ENCODE measurements at regions not wholly inside any gene's neighbourhood (a gene's known extent, or its start where the extent isn't known, plus 50 kb on each side); places are given as distances from the start of the nearest gene placed in this dataset.

- Histone ChIP-seq H3K4me1 (no peaks in the 10 kb centered on the region), H3K27me3 (no peaks in the 10 kb centered on the region), H3K9me3 (no peaks in the 10 kb centered on the region), H3K4me3 (no peak overlapping the region), H3K27ac (no peak overlapping the region), H3K36me3 (no peaks in the 10 kb centered on the region)
- TF ChIP-seq CTCF (IDR thresholded peaks at IDR 0.05) = no peak
- intact Hi-C loops (cut with DNase I; ENCODE audit: low total_unique reads) = no loop called here
- no peak for DNase-seq
Measured at GRCh38 chr6:71433441-71433840, 144.8 kb downstream of the OGFRL1 start.

- H3K4me1 ChIP-seq = peaks cover 0 to 4% (median 0%) of the 10 kb centered on the region in 4 donors
- no peaks in the 10 kb centered on the region for H3K27me3 ChIP-seq
- intact Hi-C loops (cut with DNase I; ENCODE audit: low total_unique reads) = no loop called here
- peaks cover 0 to 8% (median 0%) of the 10 kb centered on the region in 3 donors for H3K9me3 ChIP-seq
- H3K36me3 ChIP-seq = no peaks in the 10 kb centered on the region
- no peak for TF ChIP-seq CTCF (IDR thresholded peaks at IDR 0.05)
- H3K27ac ChIP-seq = no peak overlapping the region
- no peak for DNase-seq
- no peak overlapping the region for H3K4me3 ChIP-seq
Measured at GRCh38 chr6:71444222-71444621, 155.6 kb downstream of the OGFRL1 start.

GRCh38 chr6:71446057-71446456 is 157.4 kb downstream of the OGFRL1 start:
- Histone ChIP-seq H3K27ac (no peak overlapping the region), H3K4me1 (peaks cover 0 to 4% (median 0%) of the 10 kb centered on the region in 4 donors), H3K27me3 (no peaks in the 10 kb centered on the region), H3K9me3 (no peaks in the 10 kb centered on the region), H3K36me3 (no peaks in the 10 kb centered on the region), H3K4me3 (no peak overlapping the region)
- no peak for DNase-seq
- intact Hi-C loops (cut with DNase I; ENCODE audit: low total_unique reads) = no loop called here
- no peak for TF ChIP-seq CTCF (IDR thresholded peaks at IDR 0.05)

GRCh38 chr6:71446470-71446869 is 157.9 kb downstream of the OGFRL1 start:
- Histone ChIP-seq H3K4me3 (no peak overlapping the region), H3K4me1 (peaks cover 0 to 4% (median 0%) of the 10 kb centered on the region in 4 donors), H3K27me3 (no peaks in the 10 kb centered on the region), H3K36me3 (no peaks in the 10 kb centered on the region), H3K27ac (no peak overlapping the region), H3K9me3 (no peaks in the 10 kb centered on the region)
- no peak for DNase-seq
- intact Hi-C loops (cut with DNase I; ENCODE audit: low total_unique reads) = no loop called here
- TF ChIP-seq CTCF (IDR thresholded peaks at IDR 0.05) = no peak

- H3K36me3 ChIP-seq = no peaks in the 10 kb centered on the region
- no peak for DNase-seq
- intact Hi-C loops (cut with DNase I; ENCODE audit: low total_unique reads) = no loop called here
- H3K4me3 ChIP-seq = no peak overlapping the region
- H3K27me3 ChIP-seq = no peaks in the 10 kb centered on the region
- H3K9me3 ChIP-seq = no peaks in the 10 kb centered on the region
- H3K4me1 ChIP-seq = no peaks in the 10 kb centered on the region
- no peak for TF ChIP-seq CTCF (IDR thresholded peaks at IDR 0.05)
- no peak overlapping the region for H3K27ac ChIP-seq
Measured at GRCh38 chr6:71452697-71453370, 164.2 kb downstream of the OGFRL1 start.

- intact Hi-C loops (cut with DNase I; ENCODE audit: low total_unique reads) = no loop called here
Measured at GRCh38 chr6:71453371-71453706, 164.7 kb downstream of the OGFRL1 start.

More at GRCh38 chr6:71453371-71453706, 164.7 kb downstream of the OGFRL1 start:
- H3K9me3 ChIP-seq = no peaks in the 10 kb centered on the region
- H3K4me3 ChIP-seq = no peak overlapping the region
- no peaks in the 10 kb centered on the region for H3K36me3 ChIP-seq
- no peaks in the 10 kb centered on the region for H3K27me3 ChIP-seq
- no peak for TF ChIP-seq CTCF (IDR thresholded peaks at IDR 0.05)
- no peaks in the 10 kb centered on the region for H3K4me1 ChIP-seq
- no peak for DNase-seq
- no peak overlapping the region for H3K27ac ChIP-seq

All from tibial artery (tissue), 4 donors.